NT2/D1 (cell line): ENCODE measurements at regions not wholly inside any gene's neighbourhood (a gene's known extent, or its start where the extent isn't known, plus 50 kb on each side); places are given as distances from the start of the nearest gene placed in this dataset.

Experiments
- SUZ12 ChIP-seq: IDR thresholded peaks from 2 replicates; pipeline ENCODE4 v1.6.1; 2011; ENCODE audit not compliant: insufficient read length, insufficient read depth; ENCODE audit errors: extremely low read depth
- YY1 ChIP-seq: IDR thresholded peaks from 2 replicates; pipeline ENCODE4 v1.6.1; 2011; ENCODE audit not compliant: insufficient read length, insufficient read depth
- ZNF274 ChIP-seq: IDR thresholded peaks from 2 replicates; pipeline ENCODE4 v1.6.1; 2011; ENCODE audit warnings: mild to moderate bottlenecking, low read depth, low read length

DNA sequence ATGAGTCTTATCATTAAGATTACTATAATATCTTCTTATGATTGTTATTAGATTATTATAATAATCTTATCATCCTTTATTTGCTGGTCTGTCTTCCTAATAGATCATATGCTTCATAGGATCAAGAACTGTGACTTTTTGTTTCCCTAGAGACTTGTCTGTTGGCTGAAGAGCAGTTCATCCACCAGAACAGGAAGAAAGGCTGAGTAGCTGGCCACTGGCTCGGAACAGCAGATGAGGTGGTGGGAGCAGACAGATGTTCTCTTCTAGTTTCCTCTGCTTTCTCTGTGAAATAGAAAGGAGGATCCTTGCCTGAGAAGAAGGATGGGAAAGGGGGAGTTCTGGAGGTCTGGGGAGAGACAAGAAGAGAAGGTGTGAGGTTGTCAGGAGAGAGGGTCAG lies 120.0 kb downstream of the CCNA1 start:
- TF ChIP-seq ZNF274 (no peak), YY1 (no peak), SUZ12 (no peak)
